Nucleus accumbens (tissue), 56 donors: ENCODE measurements at regions not wholly inside any gene's neighbourhood (a gene's known extent, or its start where the extent isn't known, plus 50 kb on each side); places are given as distances from the start of the nearest gene placed in this dataset.
A peak's percentile ranks its signal among the peaks of the same experiment; 100 is the strongest.

ENCODE experiments used
- DNase-seq, 56 donors: peaks; one replicate each; lab custom pipeline; 2025; lab: John Stamatoyannopoulos, UW

GRCh38 chr9:117775591-117775990 lies 71.4 kb downstream of the TLR4 start:
- DNase-seq, result peak in 6 of 56 donors; percentile 3 to 18 (median 8)

DNA sequence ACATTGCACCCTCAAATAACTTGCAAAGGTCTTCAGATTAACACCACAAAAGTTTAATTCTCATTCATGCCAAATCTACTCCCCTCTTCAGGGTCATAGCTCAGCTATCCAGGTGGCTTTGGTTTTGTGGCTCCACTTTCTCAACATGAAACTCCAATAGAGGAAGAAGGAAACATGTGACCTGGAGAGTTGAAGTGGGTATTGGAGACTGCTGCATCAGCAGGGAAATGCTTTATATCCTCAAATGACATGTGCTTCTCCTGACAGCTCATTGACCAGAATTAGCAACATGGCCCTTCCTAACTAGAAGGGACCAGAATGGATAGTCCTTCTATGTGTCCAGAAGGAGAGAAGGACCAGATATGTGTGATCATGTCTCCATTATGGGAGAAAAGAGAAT lies 73.6 kb downstream of the TLR4 start:
- no peak for DNase-seq

DNA sequence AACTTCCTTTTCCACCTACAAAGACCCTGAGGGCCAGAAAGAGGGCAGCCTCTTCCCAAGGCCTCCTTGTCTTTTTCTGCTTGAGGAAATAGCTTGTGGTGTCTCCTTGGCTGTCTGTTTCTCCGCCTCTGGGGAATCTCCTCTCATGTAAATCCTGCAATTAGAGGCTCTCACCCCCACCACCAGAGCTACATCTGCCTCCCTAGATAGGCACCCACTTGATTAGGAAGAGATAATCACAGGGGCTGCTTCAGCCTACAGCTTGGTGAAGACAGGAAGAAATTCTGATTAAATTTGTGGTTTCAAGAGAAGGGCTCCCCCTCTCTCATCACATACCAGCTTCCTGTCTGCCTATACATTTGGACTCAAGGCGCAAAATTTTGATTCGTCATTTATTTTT lies 75.6 kb downstream of the TLR4 start:
- DNase-seq, result no peak

GRCh38 chr9:117782931-117783788 lies 79.0 kb downstream of the TLR4 start:
- peak; percentile 14 to 91 (median 74) for DNase-seq

DNA sequence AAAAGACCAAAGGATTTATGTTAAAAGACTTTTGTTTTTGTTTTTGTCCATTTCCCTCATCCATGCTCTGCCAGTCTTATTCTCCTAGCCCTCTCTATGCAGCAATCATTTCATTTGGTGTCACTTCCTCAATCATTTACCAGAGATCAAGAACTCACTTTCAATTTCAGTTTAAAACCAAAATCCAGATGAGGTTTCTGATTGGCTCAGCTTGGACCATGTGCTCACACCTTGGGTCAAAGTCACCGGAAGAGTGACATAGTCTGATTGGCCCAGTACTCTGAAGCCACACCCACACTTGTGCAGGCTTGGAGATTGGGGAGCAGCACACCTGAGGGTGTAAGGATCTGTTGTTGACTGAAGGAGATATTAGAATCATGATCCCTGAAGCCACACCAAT lies 79.6 kb downstream of the TLR4 start:
- no peak for DNase-seq

- DNase-seq, result no peak
These were observed 80.8 kb downstream of the TLR4 start for GRCh38 chr9:117784996-117785395.

DNA sequence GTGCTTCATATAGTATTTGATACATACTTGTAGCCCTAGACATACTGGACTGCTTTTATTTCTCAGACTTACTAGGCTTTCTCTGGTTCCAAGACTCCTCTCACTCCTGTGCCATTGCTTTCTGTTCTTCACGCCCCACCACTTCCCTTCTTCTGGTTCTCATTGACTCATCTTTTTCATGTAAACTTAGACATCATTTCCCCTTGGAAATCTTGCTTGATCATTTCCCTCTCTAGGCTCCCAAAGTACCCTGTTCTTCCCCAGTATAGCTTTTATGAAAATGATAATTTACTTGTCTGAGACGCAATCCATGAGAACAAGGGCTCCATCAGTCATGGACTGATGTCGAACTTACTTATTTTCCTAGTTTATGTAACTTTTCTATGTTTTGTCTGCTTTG lies 83.5 kb downstream of the TLR4 start:
- DNase-seq, result no peak

- DNase-seq, result no peak
These were observed 91.1 kb downstream of the TLR4 start for GRCh38 chr9:117795271-117795670.

- DNase-seq, result no peak
These were observed 92.5 kb downstream of the TLR4 start for GRCh38 chr9:117796681-117797080.

DNA sequence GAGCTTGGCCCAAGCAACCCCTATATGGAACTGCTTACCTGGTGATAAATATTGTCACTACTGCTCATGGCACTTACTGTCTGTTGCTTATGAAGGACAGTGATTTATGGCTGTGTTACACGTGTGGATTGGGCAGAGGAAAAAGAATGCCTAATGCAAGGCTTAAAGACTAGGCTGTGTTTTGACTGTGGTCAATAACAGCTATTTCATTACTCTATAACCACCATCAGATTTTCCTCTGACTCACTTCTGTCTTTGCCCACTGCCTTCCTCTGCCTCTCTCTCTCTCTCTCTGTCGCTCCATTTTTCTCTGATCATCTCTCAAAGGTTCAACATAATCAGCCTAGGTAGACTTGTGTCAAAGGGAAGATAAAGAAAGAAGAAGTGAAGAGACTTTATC lies 96.2 kb downstream of the TLR4 start:
- DNase-seq, result no peak

DNA sequence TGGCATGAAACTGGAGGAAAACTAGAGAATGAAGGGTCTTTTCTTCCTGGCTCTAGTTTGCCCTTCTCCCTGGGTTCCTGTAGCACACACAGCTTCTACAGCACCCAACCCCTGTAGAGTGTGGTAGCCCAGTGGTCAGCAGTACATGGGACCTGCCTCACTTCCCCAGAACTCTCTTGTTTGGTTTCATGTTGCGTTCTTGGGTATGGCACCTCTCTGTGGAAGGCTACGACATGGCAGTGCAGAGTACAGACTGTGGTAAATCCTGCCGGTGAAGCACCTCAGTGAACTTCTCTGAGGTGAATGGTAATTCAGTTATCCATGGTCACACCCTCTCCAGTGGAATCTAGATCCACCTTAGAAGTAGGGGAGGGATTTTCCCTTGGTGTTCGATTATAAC lies 105.5 kb downstream of the TLR4 start:
- no peak for DNase-seq

DNA sequence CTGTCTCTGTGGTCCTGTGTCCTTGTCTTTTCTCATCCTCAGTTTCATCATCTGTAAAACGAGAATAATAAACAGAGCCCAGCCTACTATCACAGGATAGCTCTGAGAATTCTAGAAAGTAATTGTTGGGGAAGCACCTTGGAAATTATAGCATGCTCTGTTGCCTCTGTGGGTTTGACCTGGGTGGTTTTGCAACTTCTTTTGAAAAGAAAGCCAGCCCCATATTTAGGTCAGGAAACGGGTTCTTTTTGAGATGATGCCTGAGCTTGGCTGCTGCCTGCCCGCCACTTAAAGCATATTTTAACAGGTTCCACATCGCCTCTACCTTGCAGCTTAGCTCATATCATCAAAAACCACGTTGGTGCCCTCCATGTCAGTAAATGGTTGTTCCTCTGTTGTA lies 111.1 kb downstream of the TLR4 start:
- DNase-seq, result no peak

DNA sequence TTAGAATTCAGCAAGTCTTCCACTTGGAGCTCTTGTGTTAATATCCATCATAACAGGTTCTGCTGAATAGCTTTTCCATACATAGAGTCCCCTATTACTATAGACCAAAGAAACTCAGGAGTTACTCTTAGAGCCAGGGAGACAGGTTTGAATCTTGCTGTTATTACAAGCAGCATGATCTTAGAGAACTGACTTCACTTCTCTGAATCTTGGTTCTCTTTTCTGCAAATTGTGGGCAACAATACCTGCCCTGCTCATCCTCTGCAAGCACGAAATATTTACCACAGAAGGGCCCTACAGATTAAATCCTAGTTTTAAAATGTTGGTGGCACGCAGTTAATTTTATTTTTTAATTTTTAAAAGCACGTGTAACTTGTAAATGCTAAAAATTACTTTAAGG lies 111.7 kb downstream of the TLR4 start:
- no peak for DNase-seq

- no peak for DNase-seq
These were observed 117.8 kb downstream of the TLR4 start for GRCh38 chr9:117821954-117822353.

DNA sequence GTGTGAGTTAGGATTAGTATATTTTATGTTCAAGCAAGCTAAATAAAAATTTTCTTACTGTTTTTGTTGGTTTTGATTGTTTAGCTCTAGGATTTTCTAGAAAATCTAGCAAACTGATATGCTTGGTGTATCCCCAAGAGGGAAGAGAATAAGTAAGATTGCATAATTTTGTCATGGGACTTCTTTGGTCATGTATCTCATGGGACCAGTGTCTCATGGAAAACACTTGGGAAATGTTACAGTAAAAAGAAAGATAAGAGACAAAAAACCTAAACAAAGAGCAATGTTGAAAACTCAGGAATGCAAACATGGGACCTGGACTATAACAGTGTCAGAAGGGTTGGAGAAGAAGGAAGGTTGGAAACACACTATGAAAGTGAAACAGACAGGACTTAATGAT lies 119.4 kb downstream of the TLR4 start:
- no peak for DNase-seq

- peak in 2 of 56 donors; percentile 0 to 3 for DNase-seq
These were observed 121.6 kb downstream of the TLR4 start for GRCh38 chr9:117825609-117826347.

GRCh38 chr9:117826837-117827236 lies 122.6 kb downstream of the TLR4 start:
- no peak for DNase-seq

- DNase-seq, result no peak
These were observed 123.3 kb downstream of the TLR4 start for GRCh38 chr9:117827456-117827855.

DNA sequence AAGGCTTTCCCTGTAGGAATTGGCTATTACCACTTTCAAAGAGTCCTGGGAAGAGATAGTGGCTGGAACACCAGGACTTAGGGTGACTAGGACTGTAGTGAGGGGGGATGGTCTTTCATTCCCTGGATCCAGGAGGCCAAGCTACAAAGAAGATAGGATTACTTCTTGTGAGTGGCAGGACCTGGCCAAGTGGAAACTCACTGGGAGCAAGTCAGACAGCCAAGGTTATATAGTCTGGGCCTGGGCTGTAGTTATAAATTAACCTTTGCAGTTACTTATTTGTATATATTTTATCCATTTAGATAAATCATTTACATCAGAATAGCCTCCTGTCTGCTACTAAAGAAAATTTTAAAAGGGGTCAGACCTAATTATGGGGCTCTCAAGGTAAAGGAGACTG lies 124.3 kb downstream of the TLR4 start:
- DNase-seq, result no peak

GRCh38 chr9:117835798-117836197 lies 131.6 kb downstream of the TLR4 start:
- DNase-seq, result no peak

- no peak for DNase-seq
These were observed 135.7 kb downstream of the TLR4 start for GRCh38 chr9:117839862-117840261.
